ENCODE measurements at regions not wholly inside any gene's neighbourhood (a gene's known extent, or its start where the extent isn't known, plus 50 kb on each side); places are given as distances from the start of the nearest gene placed in this dataset.
"Not testable (repeated sequence)": the region's sequence is repeated elsewhere in the genome, so short reads cannot be mapped to it uniquely, and the experiment has no call there.

- Histone ChIP-seq H3K4me1 (ENCODE audit: control insufficient read depth in 1 of 2, insufficient read depth in 2 of 2, low read length in 2 of 2) (peaks cover 13 to 14% of the 10 kb centered on the region in 2 donors), H3K9ac (ENCODE audit: insufficient read depth, low read length, poor library complexity, severe bottlenecking) (no peak overlapping the region), H3K27ac (ENCODE audit: low read depth in 1 of 2, low read length in 2 of 2) (no peak overlapping the region), H3K27me3 (ENCODE audit: control insufficient read depth in 2 of 2, insufficient read depth in 2 of 2, low read length in 2 of 2) (no peaks in the 10 kb centered on the region), H3K4me3 (replicated peaks in 1 of 3; ENCODE audit: low read depth in 2 of 3, low read length in 3 of 3) (no peak overlapping the region), H3K9me3 (replicated peaks in 1 of 2; ENCODE audit: control insufficient read depth in 1 of 2, insufficient read depth in 1 of 2, low read length in 2 of 2) (no peaks in the 10 kb centered on the region), H2AFZ (ENCODE audit: insufficient read depth, low read depth, low read length, poor library complexity, severe bottlenecking) (no peak overlapping the region), H4K20me1 (ENCODE audit: insufficient read depth, low read length) (no peaks in the 10 kb centered on the region), H3K79me2 (ENCODE audit: insufficient read depth, low read length) (no peaks in the 10 kb centered on the region), H3K4me2 (replicated peaks; ENCODE audit: extremely low read depth, low read length, poor library complexity, severe bottlenecking) (no peak overlapping the region), H3K36me3 (replicated peaks in 1 of 2; ENCODE audit: control insufficient read depth in 1 of 2, insufficient read depth in 2 of 2, low read length in 2 of 2) (no peaks in the 10 kb centered on the region)
- 0% methylated on average over 2 of the region's 4 CpGs for WGBS (ENCODE audit: insufficient coverage)
- Mint-ChIP-seq H3K36me3 (no peaks in the 10 kb centered on the region), H3K27ac (no peak overlapping the region), H3K4me1 (peaks cover 17% of the 10 kb centered on the region), H3K4me3 (no peak overlapping the region), H3K27me3 (ENCODE audit: low read depth in 3 of 3) (peaks cover 0 to 4% (median 2%) of the 10 kb centered on the region in 3 donors), H3K9me3 (peaks cover 0 to 2% (median 0%) of the 10 kb centered on the region in 7 donors)
- intact Hi-C loops (cut with micrococcal nuclease) = no loop called here
- DNase-seq = peak; percentile 44 to 74 (median 56)
- no peak for TF ChIP-seq CTCF (IDR thresholded peaks at IDR 0.05)
Observed at GRCh38 chr7:106568680-106569499, 92.1 kb downstream of the CCDC71L start.

- Mint-ChIP-seq H3K27me3 (ENCODE audit: low read depth in 3 of 3) (peaks cover 0 to 4% (median 2%) of the 10 kb centered on the region in 3 donors), H3K36me3 (no peaks in the 10 kb centered on the region), H3K4me3 (no peak overlapping the region), H3K27ac (no peak overlapping the region), H3K9me3 (peaks cover 0 to 2% (median 0%) of the 10 kb centered on the region in 7 donors), H3K4me1 (peaks cover 17% of the 10 kb centered on the region)
- Histone ChIP-seq H3K4me3 (replicated peaks in 1 of 3; ENCODE audit: low read depth in 2 of 3, low read length in 3 of 3) (no peak overlapping the region), H3K27me3 (ENCODE audit: control insufficient read depth in 2 of 2, insufficient read depth in 2 of 2, low read length in 2 of 2) (no peaks in the 10 kb centered on the region), H4K20me1 (ENCODE audit: insufficient read depth, low read length) (no peaks in the 10 kb centered on the region), H3K4me1 (ENCODE audit: control insufficient read depth in 1 of 2, insufficient read depth in 2 of 2, low read length in 2 of 2) (peaks cover 13 to 14% of the 10 kb centered on the region in 2 donors), H3K9ac (ENCODE audit: insufficient read depth, low read length, poor library complexity, severe bottlenecking) (no peak overlapping the region), H3K36me3 (replicated peaks in 1 of 2; ENCODE audit: control insufficient read depth in 1 of 2, insufficient read depth in 2 of 2, low read length in 2 of 2) (no peaks in the 10 kb centered on the region), H3K27ac (ENCODE audit: low read depth in 1 of 2, low read length in 2 of 2) (no peak overlapping the region), H3K79me2 (ENCODE audit: insufficient read depth, low read length) (no peaks in the 10 kb centered on the region), H3K4me2 (replicated peaks; ENCODE audit: extremely low read depth, low read length, poor library complexity, severe bottlenecking) (no peak overlapping the region), H2AFZ (ENCODE audit: insufficient read depth, low read depth, low read length, poor library complexity, severe bottlenecking) (no peak overlapping the region), H3K9me3 (replicated peaks in 1 of 2; ENCODE audit: control insufficient read depth in 1 of 2, insufficient read depth in 1 of 2, low read length in 2 of 2) (no peaks in the 10 kb centered on the region)
- no CpG with 5 or more reads among the region's 2 CpGs for WGBS (ENCODE audit: insufficient coverage)
- no peak for DNase-seq
- no peak for TF ChIP-seq CTCF (IDR thresholded peaks at IDR 0.05)
- intact Hi-C loops (cut with micrococcal nuclease) = no loop called here
Observed at GRCh38 chr7:106568002-106568679, 92.8 kb downstream of the CCDC71L start.

- H3K27ac ChIP-seq (ENCODE audit: low read depth in 1 of 2, low read length in 2 of 2); H3K4me2 ChIP-seq (replicated peaks; ENCODE audit: extremely low read depth, low read length, poor library complexity, severe bottlenecking); DNase-seq; H3K27me3 ChIP-seq (ENCODE audit: control insufficient read depth in 2 of 2, insufficient read depth in 2 of 2, low read length in 2 of 2); H3K9me3 ChIP-seq (replicated peaks in 1 of 2; ENCODE audit: control insufficient read depth in 1 of 2, insufficient read depth in 1 of 2, low read length in 2 of 2); intact Hi-C loops (cut with micrococcal nuclease); H3K4me3 ChIP-seq (replicated peaks in 1 of 3; ENCODE audit: low read depth in 2 of 3, low read length in 3 of 3); H3K27me3 Mint-ChIP-seq (ENCODE audit: low read depth in 3 of 3); H4K20me1 ChIP-seq (ENCODE audit: insufficient read depth, low read length); H3K79me2 ChIP-seq (ENCODE audit: insufficient read depth, low read length); H3K4me3 Mint-ChIP-seq; H3K36me3 Mint-ChIP-seq; H3K9ac ChIP-seq (ENCODE audit: insufficient read depth, low read length, poor library complexity, severe bottlenecking); H2AFZ ChIP-seq (ENCODE audit: insufficient read depth, low read depth, low read length, poor library complexity, severe bottlenecking); H3K9me3 Mint-ChIP-seq; H3K36me3 ChIP-seq (replicated peaks in 1 of 2; ENCODE audit: control insufficient read depth in 1 of 2, insufficient read depth in 2 of 2, low read length in 2 of 2); H3K27ac Mint-ChIP-seq: not testable (repeated sequence)
- H3K4me1 Mint-ChIP-seq = peaks cover 17% of the 10 kb centered on the region
- 100% methylated on average over 8 of the region's 15 CpGs for WGBS (ENCODE audit: insufficient coverage)
- H3K4me1 ChIP-seq (ENCODE audit: control insufficient read depth in 1 of 2, insufficient read depth in 2 of 2, low read length in 2 of 2) = peaks cover 13 to 14% of the 10 kb centered on the region in 2 donors
Observed at GRCh38 chr7:106567204-106568001, 93.6 kb downstream of the CCDC71L start.
